Smooth muscle cell (in vitro differentiated cells): ENCODE measurements at regions not wholly inside any gene's neighbourhood (a gene's known extent, or its start where the extent isn't known, plus 50 kb on each side); places are given as distances from the start of the nearest gene placed in this dataset.

Experiments used
- DNase-seq: peaks from one replicate; lab custom pipeline; 2025; ENCODE audit not compliant: unreplicated experiment; lab: John Stamatoyannopoulos, UW
- H2AFZ ChIP-seq: fragments of 200-600 bp; sonication (generic); 2 replicates; pipeline ENCODE4 v1.6.0; 2016; ENCODE audit warnings: antibody characterized with exemption, low read depth, mild to moderate bottlenecking
- H3F3A ChIP-seq: fragments of 200-600 bp; sonication (generic); 2 replicates; pipeline ENCODE4 v1.6.0; 2017; ENCODE audit warnings: antibody characterized with exemption, low read depth
- H3K27ac ChIP-seq: fragments of 200-600 bp; sonication (generic); 2 replicates; pipeline ENCODE4 v1.5.1; 2016; ENCODE audit warnings: low read depth, mild to moderate bottlenecking
- H3K27me3 ChIP-seq: fragments of 200-600 bp; sonication (generic); 2 replicates; pipeline ENCODE4 v1.6.1; 2016; ENCODE audit warnings: low read depth, mild to moderate bottlenecking
- H3K36me3 ChIP-seq: fragments of 200-600 bp; sonication (generic); 2 replicates; pipeline ENCODE4 v1.5.1; 2016; ENCODE audit warnings: low read depth
- H3K4me1 ChIP-seq: fragments of 200-600 bp; sonication (generic); 2 replicates; pipeline ENCODE4 v1.5.1; 2016; ENCODE audit warnings: low read depth
- H3K4me2 ChIP-seq: fragments of 200-600 bp; sonication (generic); 2 replicates; pipeline ENCODE4 v1.6.0; 2016; ENCODE audit warnings: mild to moderate bottlenecking
- H3K4me3 ChIP-seq: fragments of 200-600 bp; sonication (generic); 2 replicates; pipeline ENCODE4 v1.5.1; 2016; ENCODE audit warnings: mild to moderate bottlenecking
- H3K79me2 ChIP-seq: fragments of 200-600 bp; sonication (generic); 2 replicates; pipeline ENCODE4 v1.6.0; 2016; ENCODE audit warnings: low read depth, mild to moderate bottlenecking
- H3K9ac ChIP-seq: fragments of 200-600 bp; sonication (generic); 2 replicates; pipeline ENCODE4 v1.6.0; 2016; ENCODE audit warnings: low read depth
- H3K9me3 ChIP-seq: fragments of 200-600 bp; sonication (generic); replicated peaks from 2 replicates; pipeline ENCODE4 v1.5.1; 2016; ENCODE audit warnings: low read depth
- H4K20me1 ChIP-seq: fragments of 200-600 bp; sonication (generic); 2 replicates; pipeline ENCODE4 v1.6.0; 2016; ENCODE audit warnings: low read depth
- WGBS: methylation state at CpG from one replicate; pipeline ENCODE4 v1.1.7; 2016; ENCODE audit warnings: low lambda C conversion rate; 5-methylcytosine and 5-hydroxymethylcytosine counted together
- TF ChIP-seq, protein P1 (sequence below): fragments of 200-600 bp; sonication (generic); IDR thresholded peaks from 2 replicates; pipeline ENCODE4 v1.5.1; 2017; ENCODE audit warnings: borderline replicate concordance, mild to moderate bottlenecking, antibody characterized with exemption; ENCODE audit not compliant: insufficient read depth, poor library complexity, severe bottlenecking

DNA sequence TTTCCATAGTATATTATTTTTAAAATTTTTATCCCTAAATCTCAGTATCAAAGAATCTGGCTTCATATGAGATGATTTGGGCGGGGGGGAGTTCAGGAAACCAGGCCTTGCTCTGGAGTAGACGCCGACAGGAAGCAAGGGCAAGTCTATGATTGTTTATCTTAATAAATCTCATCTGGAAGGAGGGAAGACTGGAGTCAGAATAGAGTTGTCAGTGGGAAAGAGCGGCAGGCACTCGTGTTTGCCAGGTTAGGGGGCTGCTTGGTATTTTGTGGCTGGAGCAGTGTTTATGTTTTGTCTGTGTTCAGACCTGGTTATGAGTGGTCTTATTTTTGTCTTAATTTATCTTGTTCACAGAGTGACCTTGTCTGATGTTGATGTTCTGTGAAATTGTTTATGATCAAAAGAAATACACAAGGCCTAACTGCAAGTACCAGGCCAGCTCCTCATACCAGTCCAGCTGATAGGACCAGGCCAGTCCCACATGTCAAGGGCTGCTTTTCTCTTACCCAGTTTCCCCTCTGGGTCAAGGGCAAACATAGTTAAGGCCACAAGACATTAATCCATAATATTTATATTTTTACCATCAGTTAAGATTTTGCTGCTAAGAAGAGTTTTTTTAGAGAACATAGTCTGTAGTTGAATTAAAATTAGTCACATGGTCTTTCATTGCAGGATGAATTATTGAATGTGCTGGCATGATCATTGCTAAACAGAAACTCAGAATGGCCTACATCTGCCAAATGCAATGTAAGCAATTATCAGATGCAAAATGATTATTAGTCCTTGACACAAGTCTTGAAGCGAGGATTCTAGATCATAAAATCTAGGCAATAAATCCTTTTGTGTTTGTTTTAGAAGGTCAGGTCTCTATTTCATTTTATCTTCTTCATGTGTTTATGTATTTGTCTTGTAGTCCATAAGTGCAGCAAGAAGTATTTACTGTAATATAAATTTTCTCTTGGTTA lies 176.5 kb downstream of the GASK1B start:
- no peak for DNase-seq
- H3K27ac ChIP-seq: no peak overlapping the region
- H3K36me3 ChIP-seq: no peaks in the 10 kb centered on the region
- H3K9me3 ChIP-seq: no peaks in the 10 kb centered on the region
- H3K4me1 ChIP-seq: peaks cover 11% of the 10 kb centered on the region
- H3K4me3 ChIP-seq: no peak overlapping the region
- no peak overlapping the region for H3K9ac ChIP-seq
- peaks cover 3% of the 10 kb centered on the region for H3F3A ChIP-seq
- no peaks in the 10 kb centered on the region for H4K20me1 ChIP-seq
- no peaks in the 10 kb centered on the region for H3K79me2 ChIP-seq
- 52% methylated on average over 6 of the region's 6 CpGs for WGBS
- peak overlapping the region; percentile 78 for H2AFZ ChIP-seq
- H3K27me3 ChIP-seq: no peaks in the 10 kb centered on the region
- no peak overlapping the region for H3K4me2 ChIP-seq
- TF ChIP-seq, protein P1, sequence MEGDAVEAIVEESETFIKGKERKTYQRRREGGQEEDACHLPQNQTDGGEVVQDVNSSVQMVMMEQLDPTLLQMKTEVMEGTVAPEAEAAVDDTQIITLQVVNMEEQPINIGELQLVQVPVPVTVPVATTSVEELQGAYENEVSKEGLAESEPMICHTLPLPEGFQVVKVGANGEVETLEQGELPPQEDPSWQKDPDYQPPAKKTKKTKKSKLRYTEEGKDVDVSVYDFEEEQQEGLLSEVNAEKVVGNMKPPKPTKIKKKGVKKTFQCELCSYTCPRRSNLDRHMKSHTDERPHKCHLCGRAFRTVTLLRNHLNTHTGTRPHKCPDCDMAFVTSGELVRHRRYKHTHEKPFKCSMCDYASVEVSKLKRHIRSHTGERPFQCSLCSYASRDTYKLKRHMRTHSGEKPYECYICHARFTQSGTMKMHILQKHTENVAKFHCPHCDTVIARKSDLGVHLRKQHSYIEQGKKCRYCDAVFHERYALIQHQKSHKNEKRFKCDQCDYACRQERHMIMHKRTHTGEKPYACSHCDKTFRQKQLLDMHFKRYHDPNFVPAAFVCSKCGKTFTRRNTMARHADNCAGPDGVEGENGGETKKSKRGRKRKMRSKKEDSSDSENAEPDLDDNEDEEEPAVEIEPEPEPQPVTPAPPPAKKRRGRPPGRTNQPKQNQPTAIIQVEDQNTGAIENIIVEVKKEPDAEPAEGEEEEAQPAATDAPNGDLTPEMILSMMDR: no peak

DNA sequence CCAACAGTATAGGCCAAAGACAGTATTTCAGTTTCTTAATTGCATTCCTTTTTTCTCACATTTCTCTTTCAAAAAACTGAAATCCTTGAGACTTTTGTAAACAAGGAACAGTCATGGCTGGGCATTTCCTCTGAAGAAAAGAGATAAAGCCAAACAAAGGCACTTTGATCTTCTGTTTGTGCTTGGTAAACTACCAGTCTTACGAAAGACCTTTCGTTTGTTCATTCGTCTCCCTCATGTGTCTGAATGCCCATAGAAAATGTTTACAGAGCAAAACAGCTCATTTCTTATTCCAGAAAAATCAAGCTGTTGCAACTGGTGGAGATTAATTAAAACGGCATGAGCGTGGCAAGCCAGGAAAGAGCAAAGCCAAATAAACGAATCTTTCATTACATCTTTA lies 178.0 kb downstream of the GASK1B start:
- Histone ChIP-seq H3K36me3 (no peaks in the 10 kb centered on the region), H3K27ac (peak overlapping the region; percentile 65), H3K9me3 (no peaks in the 10 kb centered on the region), H3K4me2 (peak overlapping the region; percentile 73), H4K20me1 (no peaks in the 10 kb centered on the region), H3K4me3 (no peak overlapping the region), H2AFZ (peak overlapping the region; percentile 99), H3F3A (peaks cover 3% of the 10 kb centered on the region), H3K79me2 (no peaks in the 10 kb centered on the region), H3K27me3 (no peaks in the 10 kb centered on the region), H3K4me1 (peaks cover 11% of the 10 kb centered on the region), H3K9ac (peak overlapping the region; percentile 24)
- no peak for DNase-seq
- 42% methylated on average over 6 of the region's 6 CpGs for WGBS
- TF ChIP-seq, protein P1: no peak

DNA sequence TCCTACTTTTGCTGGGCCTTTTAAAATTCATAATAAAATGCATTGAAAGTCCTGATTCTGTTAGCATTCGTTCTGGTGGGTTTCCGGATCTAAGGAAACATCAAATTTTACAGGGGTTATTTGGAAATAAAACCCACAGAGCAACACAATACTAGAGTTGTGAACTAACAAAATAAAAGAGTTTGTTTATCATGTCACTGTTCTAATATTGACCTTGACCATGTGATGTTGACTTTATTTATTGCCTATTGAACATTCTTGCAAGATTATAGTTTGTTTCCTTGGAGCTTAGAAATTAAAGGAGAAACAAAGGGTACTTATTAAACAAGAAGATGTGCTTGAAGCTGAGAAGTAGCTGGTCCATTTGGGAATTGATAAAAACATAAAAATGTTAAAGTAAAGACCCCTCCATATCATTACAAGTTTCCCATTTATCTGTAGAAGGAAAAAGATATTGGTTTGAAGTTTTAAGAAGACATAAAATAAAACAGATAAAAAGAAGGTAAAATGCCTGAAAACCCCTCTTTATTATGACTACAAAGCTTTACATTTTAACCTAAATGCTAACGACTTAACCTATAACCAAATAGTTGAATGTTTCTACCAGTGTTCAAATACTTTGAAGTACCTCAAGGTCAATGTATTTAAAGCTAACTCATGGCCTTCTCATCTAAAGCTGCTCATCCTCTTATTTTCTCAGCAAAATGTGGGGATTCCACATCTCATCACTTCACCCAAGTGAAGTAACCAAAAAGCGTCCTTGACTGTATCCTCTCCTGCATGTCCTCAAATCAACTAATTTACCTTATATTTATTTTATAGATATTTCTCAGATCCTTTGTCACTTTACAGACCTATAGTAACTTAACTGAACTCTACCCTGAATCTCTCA lies 179.6 kb downstream of the GASK1B start:
- DNase-seq: no peak
- 88% methylated on average over 4 of the region's 4 CpGs for WGBS

More for the DNA sequence above, 179.6 kb downstream of the GASK1B start:
- Histone ChIP-seq H3K27me3 (no peaks in the 10 kb centered on the region), H4K20me1 (no peaks in the 10 kb centered on the region), H3K4me1 (peaks cover 11% of the 10 kb centered on the region), H3K27ac (no peak overlapping the region), H3K36me3 (no peaks in the 10 kb centered on the region), H3K9ac (no peak overlapping the region), H3K4me2 (peak overlapping the region; percentile 72), H2AFZ (peak overlapping the region; percentile 81), H3K4me3 (no peak overlapping the region), H3K9me3 (no peaks in the 10 kb centered on the region), H3F3A (peaks cover 3% of the 10 kb centered on the region), H3K79me2 (no peaks in the 10 kb centered on the region)
- TF ChIP-seq, protein P1: no peak
